Adrenal gland (tissue), 9 donors: ENCODE measurements at regions not wholly inside any gene's neighbourhood (a gene's known extent, or its start where the extent isn't known, plus 50 kb on each side); places are given as distances from the start of the nearest gene placed in this dataset.

ENCODE experiments used
- DNase-seq, 7 donors: peaks; one replicate each; pipeline ENCODE4 v3.0.0-alpha.2; 2019 to 2020
- H3K27ac ChIP-seq, 5 donors: fragments of 200-600 bp; sonication (generic) in 4 of 5; 1 replicate in 3 of 5; 2 replicates in 2 of 5; pipeline versions ENCODE4 v1.5.1 to v1.8.0; 2016 to 2020; ENCODE audit warnings: mild to moderate bottlenecking in 1 of 5
- H3K27me3 ChIP-seq: fragments of 200-600 bp; 2 replicates; pipeline ENCODE4 v1.8.0; 2021
- H3K36me3 ChIP-seq, 2 donors: fragments of 200-600 bp; replicated peaks in 1 of 2; 1 replicate in 1 of 2; 2 replicates in 1 of 2; pipeline versions ENCODE4 v1.5.1 to v1.8.0; 2018 to 2022
- H3K4me1 ChIP-seq, 2 donors: fragments of 200-600 bp; replicated peaks in 1 of 2; 1 replicate in 1 of 2; 2 replicates in 1 of 2; pipeline versions ENCODE4 v1.5.1 to v1.8.0; 2018 to 2021
- H3K4me3 ChIP-seq, 4 donors: fragments of 200-600 bp; sonication (generic) in 3 of 4; one replicate each; pipeline ENCODE4 v1.5.1; 2016 to 2018
- H3K9me3 ChIP-seq, 3 donors: fragments of 200-600 bp; sonication (generic) in 1 of 3; replicated peaks in 1 of 3; 1 replicate in 2 of 3; 2 replicates in 1 of 3; pipeline versions ENCODE4 v1.5.1 to v1.8.0; 2016 to 2021
- POLR2A ChIP-seq, 2 donors: fragments of 450-650 bp; IDR thresholded peaks; one replicate each; pipeline ENCODE4 v1.6.1; 2017; ENCODE audit warnings: antibody characterized with exemption in 2 of 2, mild to moderate bottlenecking in 2 of 2, moderate library complexity in 1 of 2
- WGBS, 4 donors: extraction: QIAGEN DNeasy Blood & Tissue Kit in 2 of 4; methylation state at CpG; one replicate each; pipeline versions ENCODE4 v1.1.5 to v1.1.7; 2013 to 2017; 5-methylcytosine and 5-hydroxymethylcytosine counted together
- intact Hi-C, 2 donors: fragments of 100-400 bp; cut with DNase I; formaldehyde crosslinking; loops; one replicate each; pipeline versions ENCODE4 v1.14.1 to v1.15.0; 2022 to 2023
- TF ChIP-seq, protein P1 (sequence below), 6 experiments: fragments of 450-650 bp in 4 of 6; fragments of 200-600 bp in 2 of 6; sonication (generic) in 1 of 6; IDR thresholded peaks; 1 replicate in 5 of 6; 2 replicates in 1 of 6; pipeline versions ENCODE4 v1.5.1 to v1.8.0; 2016 to 2021; ENCODE audit warnings: antibody characterized with exemption in 6 of 6, mild to moderate bottlenecking in 2 of 6, moderate library complexity in 1 of 6
- donor health status: healthy with polysubstance abuse.
- donor health status: Bipolar disorder and iron deficiency.
- donor health status: DM: yes; HTN: yes; CAD: no.
- donor health status: DM: no; HTN: no; CAD: no.
- donor health status: DM: no; HTN: no; CAD: no.

DNA sequence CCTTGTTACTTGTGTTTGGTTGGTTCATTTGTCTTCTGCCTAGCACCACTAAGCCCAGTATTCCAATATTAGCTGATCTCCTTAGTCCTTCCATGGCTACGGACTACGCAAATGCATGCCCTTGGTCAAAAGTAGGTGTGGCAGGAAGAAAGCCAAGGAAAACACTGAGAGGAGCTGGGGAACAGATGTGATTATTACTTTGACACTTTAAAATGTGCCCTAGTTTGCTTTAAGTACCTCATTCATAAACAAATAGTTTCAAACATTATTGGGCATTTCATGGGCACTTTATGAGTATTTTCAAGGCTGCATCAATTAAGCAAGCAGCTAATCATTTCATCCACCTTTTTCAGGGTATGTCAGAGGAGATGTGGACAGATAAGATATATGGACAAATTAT lies 60.1 kb upstream of the HDDC2 start:
- H3K27me3 ChIP-seq, result peaks cover 10% of the 10 kb centered on the region
- H3K9me3 ChIP-seq, result no peaks in the 10 kb centered on the region
- no peak overlapping the region for H3K4me3 ChIP-seq
- intact Hi-C loops, result no loop called here
- no peak for TF ChIP-seq POLR2A (IDR thresholded peaks at IDR 0.05)
- TF ChIP-seq, protein P1, sequence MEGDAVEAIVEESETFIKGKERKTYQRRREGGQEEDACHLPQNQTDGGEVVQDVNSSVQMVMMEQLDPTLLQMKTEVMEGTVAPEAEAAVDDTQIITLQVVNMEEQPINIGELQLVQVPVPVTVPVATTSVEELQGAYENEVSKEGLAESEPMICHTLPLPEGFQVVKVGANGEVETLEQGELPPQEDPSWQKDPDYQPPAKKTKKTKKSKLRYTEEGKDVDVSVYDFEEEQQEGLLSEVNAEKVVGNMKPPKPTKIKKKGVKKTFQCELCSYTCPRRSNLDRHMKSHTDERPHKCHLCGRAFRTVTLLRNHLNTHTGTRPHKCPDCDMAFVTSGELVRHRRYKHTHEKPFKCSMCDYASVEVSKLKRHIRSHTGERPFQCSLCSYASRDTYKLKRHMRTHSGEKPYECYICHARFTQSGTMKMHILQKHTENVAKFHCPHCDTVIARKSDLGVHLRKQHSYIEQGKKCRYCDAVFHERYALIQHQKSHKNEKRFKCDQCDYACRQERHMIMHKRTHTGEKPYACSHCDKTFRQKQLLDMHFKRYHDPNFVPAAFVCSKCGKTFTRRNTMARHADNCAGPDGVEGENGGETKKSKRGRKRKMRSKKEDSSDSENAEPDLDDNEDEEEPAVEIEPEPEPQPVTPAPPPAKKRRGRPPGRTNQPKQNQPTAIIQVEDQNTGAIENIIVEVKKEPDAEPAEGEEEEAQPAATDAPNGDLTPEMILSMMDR (IDR thresholded peaks at IDR 0.05), result no peak
- DNase-seq, result no peak
- 81 to 90% (median 86%) methylated on average over 2 of the region's 2 CpGs for WGBS, 4 donors
- peaks cover 4 to 11% of the 10 kb centered on the region in 2 donors for H3K4me1 ChIP-seq
- no peak overlapping the region for H3K27ac ChIP-seq
- H3K36me3 ChIP-seq, result no peaks in the 10 kb centered on the region

DNA sequence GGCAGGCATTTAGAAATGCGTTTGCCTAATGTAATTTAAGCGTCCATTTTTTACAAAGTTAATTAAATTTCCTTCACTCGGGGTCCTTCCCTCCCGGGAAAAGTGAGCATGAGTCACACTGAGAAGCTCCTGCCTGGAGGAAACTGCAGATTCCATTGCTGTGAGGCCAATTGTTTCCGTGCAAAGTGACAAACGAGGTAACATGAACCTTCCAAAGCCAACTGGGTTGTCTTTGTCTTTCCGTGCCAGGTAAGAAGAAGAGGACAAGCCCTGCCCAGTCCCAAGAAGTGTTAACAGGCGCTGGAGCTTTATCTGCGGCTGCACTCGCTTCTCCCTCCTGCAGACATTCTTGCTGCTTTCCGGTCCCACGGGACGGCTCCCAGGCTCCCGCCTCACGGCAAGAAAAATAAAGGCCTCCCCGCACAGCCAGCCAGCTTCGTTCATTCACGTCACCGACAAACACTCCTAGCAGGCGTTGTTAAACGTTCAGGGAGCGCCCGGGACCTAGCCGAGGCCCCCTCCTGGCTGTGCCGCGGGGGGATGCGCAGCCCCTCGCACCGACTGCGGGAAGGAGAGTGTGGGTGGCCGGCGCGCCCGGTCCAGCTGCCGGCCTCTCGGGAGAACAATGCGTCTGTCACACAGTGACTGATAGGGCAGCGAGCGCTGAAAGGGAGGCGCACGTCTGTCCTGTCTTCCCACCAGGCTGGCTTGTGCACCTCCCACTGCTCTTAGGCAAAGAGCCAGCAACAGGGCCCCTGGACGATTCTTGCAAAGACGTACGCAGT lies 61.5 kb upstream of the HDDC2 start:
- peak overlapping the region in 1 of 5 donors; percentile 56 for H3K27ac ChIP-seq
- intact Hi-C loops, result no loop called here
- H3K4me1 ChIP-seq, result peaks cover 4 to 11% of the 10 kb centered on the region in 2 donors

DNA sequence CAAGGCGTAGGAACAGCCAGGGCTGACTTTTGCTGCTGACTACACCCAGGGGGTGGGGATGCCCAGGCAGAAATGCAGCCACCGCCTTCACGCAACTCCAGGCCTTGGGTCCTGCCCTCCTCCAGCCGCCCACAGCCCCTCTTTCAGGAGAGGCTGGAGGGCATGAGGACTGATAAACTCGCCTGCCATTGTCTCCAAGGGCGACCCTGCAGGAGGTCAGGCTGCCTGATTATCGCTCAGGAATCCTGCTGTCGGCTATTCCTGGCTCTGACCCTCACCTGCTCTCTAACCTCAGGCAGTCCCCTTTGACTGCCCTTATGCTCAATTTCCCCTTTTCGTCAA lies 62.0 kb upstream of the HDDC2 start:
- Histone ChIP-seq H3K4me3 (peak overlapping the region in 1 of 4 donors; percentile 57), H3K36me3 (no peaks in the 10 kb centered on the region), H3K4me1 (peaks cover 4 to 11% of the 10 kb centered on the region in 2 donors), H3K9me3 (no peaks in the 10 kb centered on the region), H3K27ac (peak overlapping the region in 1 of 5 donors; percentile 56), H3K27me3 (peaks cover 10% of the 10 kb centered on the region)
- TF ChIP-seq, protein P1 (IDR thresholded peaks at IDR 0.05), result no peak
- TF ChIP-seq POLR2A (IDR thresholded peaks at IDR 0.05), result no peak
- DNase-seq, result no peak
- 29 to 49% (median 33%) methylated on average over 4 to 9 of the region's 9 CpGs for WGBS, 4 donors
- intact Hi-C loops, result no loop called here

More for the DNA sequence above, 61.5 kb upstream of the HDDC2 start:
- H3K4me3 ChIP-seq, result peak overlapping the region in 2 of 4 donors; percentile 31 to 57
- no peaks in the 10 kb centered on the region for H3K36me3 ChIP-seq
- DNase-seq, result peak; percentile 31 to 72 (median 45)
- 2 to 4% (median 3%) methylated on average over 10 to 44 of the region's 44 CpGs for WGBS, 4 donors
- H3K27me3 ChIP-seq, result peaks cover 10% of the 10 kb centered on the region
- H3K9me3 ChIP-seq, result no peaks in the 10 kb centered on the region
- TF ChIP-seq, protein P1 (IDR thresholded peaks at IDR 0.05), result no peak
- TF ChIP-seq POLR2A (IDR thresholded peaks at IDR 0.05), result no peak

DNA sequence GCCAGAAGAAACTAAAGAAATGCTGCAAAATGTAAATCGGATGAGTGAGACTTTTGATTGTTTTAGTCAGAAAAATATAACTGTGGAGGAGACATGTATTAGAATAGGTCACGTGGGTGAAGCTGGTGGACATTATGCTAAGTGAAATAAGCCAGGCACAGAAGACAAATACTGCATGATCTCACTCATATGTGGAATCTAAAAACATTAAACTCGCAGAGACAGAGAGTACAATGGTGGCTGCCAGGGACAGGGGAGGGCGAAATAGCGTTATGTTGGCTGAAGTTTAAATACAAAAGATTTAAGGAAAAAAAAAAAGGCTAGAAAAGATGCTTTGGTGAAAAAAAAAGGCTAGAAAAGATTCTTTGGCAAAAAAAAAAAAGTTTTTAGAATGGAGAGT lies 63.5 kb upstream of the HDDC2 start:
- 74 to 81% (median 76%) methylated on average over 5 of the region's 5 CpGs for WGBS, 4 donors
- DNase-seq, result no peak
- H3K36me3 ChIP-seq, result no peaks in the 10 kb centered on the region
- no peak overlapping the region for H3K27ac ChIP-seq
- intact Hi-C loops, result no loop called here
- no peak for TF ChIP-seq POLR2A (IDR thresholded peaks at IDR 0.05)
- TF ChIP-seq, protein P1 (IDR thresholded peaks at IDR 0.05), result no peak
- H3K4me1 ChIP-seq, result peaks cover 4 to 11% of the 10 kb centered on the region in 2 donors
- peaks cover 10% of the 10 kb centered on the region for H3K27me3 ChIP-seq
- H3K9me3 ChIP-seq, result no peaks in the 10 kb centered on the region
- H3K4me3 ChIP-seq, result no peak overlapping the region
